Natural killer cell (primary cell): ENCODE measurements at regions not wholly inside any gene's neighbourhood (a gene's known extent, or its start where the extent isn't known, plus 50 kb on each side); places are given as distances from the start of the nearest gene placed in this dataset.

Source experiments
- ATAC-seq, 3 donors: fragments of 150-1000 bp in 2 of 3; fragments of 200-7000 bp in 1 of 3; cut with Tn5 transposase; 1 replicate in 1 of 3; 2 replicates in 2 of 3; pipeline ENCODE4 v1.10.0; 2021; ENCODE audit warnings: mild to moderate bottlenecking in 2 of 3, moderate library complexity in 2 of 3
- DNase-seq, 2 donors: peaks; one replicate each; pipeline versions ENCODE4 v3.0.0 to v3.0.0-alpha.2; 2013 to 2021; ENCODE audit warnings: mixed read lengths in 1 of 2
- H3K27ac ChIP-seq: one replicate; pipeline ENCODE4 v1.5.1; 2013; ENCODE audit warnings: mild to moderate bottlenecking, low read length
- H3K27me3 ChIP-seq: one replicate; pipeline ENCODE4 v1.6.1; 2013; ENCODE audit warnings: low read length; ENCODE audit not compliant: control insufficient read depth, insufficient read depth
- H3K36me3 ChIP-seq: one replicate; pipeline ENCODE4 v1.6.1; 2013; ENCODE audit warnings: low read length; ENCODE audit not compliant: control insufficient read depth, insufficient read depth
- H3K4me1 ChIP-seq: one replicate; pipeline ENCODE4 v1.6.1; 2013; ENCODE audit warnings: low read length; ENCODE audit not compliant: control insufficient read depth, insufficient read depth
- H3K4me3 ChIP-seq: one replicate; pipeline ENCODE4 v1.5.1; 2013; ENCODE audit warnings: low read length
- H3K9me3 ChIP-seq: one replicate; pipeline ENCODE4 v1.6.1; 2013; ENCODE audit warnings: low read length; ENCODE audit not compliant: control insufficient read depth, insufficient read depth
- H3K27ac Mint-ChIP-seq, 2 donors: one replicate each; pipeline ENCODE4 v1.8.0; 2022; ENCODE audit warnings: mild to moderate bottlenecking in 2 of 2, mixed read lengths in 2 of 2, moderate library complexity in 1 of 2
- H3K27me3 Mint-ChIP-seq, 2 donors: one replicate each; pipeline ENCODE4 v1.8.0; 2022; ENCODE audit warnings: low read depth in 2 of 2, mixed read lengths in 2 of 2
- H3K36me3 Mint-ChIP-seq: one replicate; pipeline ENCODE4 v1.8.0; 2022; ENCODE audit warnings: mixed read lengths
- H3K4me1 Mint-ChIP-seq, 2 donors: one replicate each; pipeline ENCODE4 v1.8.0; 2022; ENCODE audit warnings: mixed read lengths in 2 of 2
- H3K4me3 Mint-ChIP-seq: one replicate; pipeline ENCODE4 v1.8.0; 2022; ENCODE audit warnings: mild to moderate bottlenecking, moderate library complexity, mixed read lengths
- H3K9me3 Mint-ChIP-seq, 2 donors: one replicate each; pipeline ENCODE4 v1.8.0; 2022; ENCODE audit warnings: mixed read lengths in 2 of 2
- CTCF ChIP-seq: fragments of 200-600 bp; IDR thresholded peaks from one replicate; pipeline ENCODE4 v1.8.0; 2022; ENCODE audit warnings: antibody characterized with exemption
- WGBS: methylation state at CpG from one replicate; pipeline ENCODE4 v1.1.7; 2013; ENCODE audit warnings: missing lambda C conversion rate; ENCODE audit not compliant: insufficient coverage; 5-methylcytosine and 5-hydroxymethylcytosine counted together
- intact Hi-C: fragments of 100-400 bp; cut with micrococcal nuclease; formaldehyde crosslinking; loops from one replicate; pipeline ENCODE4 v1.14.2; 2022

GRCh38 chr13:76035711-76036110, 399.6 kb downstream of the LMO7 start:
- ATAC-seq = no peak
- Mint-ChIP-seq H3K36me3 (no peaks in the 10 kb centered on the region), H3K27ac (no peak overlapping the region)

DNA sequence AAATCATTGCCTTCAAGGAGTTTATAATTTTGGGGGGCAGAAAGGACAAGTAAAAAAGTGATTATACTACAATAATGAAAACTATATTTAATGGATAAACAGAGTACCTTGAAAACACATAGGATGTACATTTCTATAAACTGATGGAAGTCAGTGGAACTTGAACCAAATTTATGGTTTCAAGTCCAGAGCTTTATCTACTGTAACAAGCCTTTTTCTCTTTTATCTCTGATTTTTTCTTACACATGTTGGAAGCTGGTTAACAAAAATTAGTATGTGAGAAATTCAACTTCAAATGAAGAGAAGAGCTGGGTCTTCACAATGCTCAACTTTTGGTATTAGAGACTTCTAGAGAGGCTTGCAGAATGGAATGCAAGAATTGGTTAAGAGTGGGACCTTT, 393.6 kb downstream of the LMO7 start:
- Mint-ChIP-seq H3K4me1 (no peaks in the 10 kb centered on the region), H3K36me3 (no peaks in the 10 kb centered on the region)
- ATAC-seq = no peak

More at GRCh38 chr13:76035711-76036110, 399.6 kb downstream of the LMO7 start:
- H3K36me3 ChIP-seq = no peaks in the 10 kb centered on the region
- H3K9me3 ChIP-seq = no peaks in the 10 kb centered on the region
- no peak overlapping the region for H3K4me3 ChIP-seq
- H3K27me3 ChIP-seq = no peaks in the 10 kb centered on the region
- DNase-seq = no peak
- peaks cover 5 to 7% of the 10 kb centered on the region in 2 donors for H3K9me3 Mint-ChIP-seq
- TF ChIP-seq CTCF = no peak
- no peaks in the 10 kb centered on the region for H3K27me3 Mint-ChIP-seq
- no peak overlapping the region for H3K27ac ChIP-seq
- WGBS = no CpG with 5 or more reads among the region's 1 CpG
- H3K4me1 Mint-ChIP-seq = no peaks in the 10 kb centered on the region
- intact Hi-C loops = no loop called here
- no peak overlapping the region for H3K4me3 Mint-ChIP-seq
- H3K4me1 ChIP-seq = no peaks in the 10 kb centered on the region

DNA sequence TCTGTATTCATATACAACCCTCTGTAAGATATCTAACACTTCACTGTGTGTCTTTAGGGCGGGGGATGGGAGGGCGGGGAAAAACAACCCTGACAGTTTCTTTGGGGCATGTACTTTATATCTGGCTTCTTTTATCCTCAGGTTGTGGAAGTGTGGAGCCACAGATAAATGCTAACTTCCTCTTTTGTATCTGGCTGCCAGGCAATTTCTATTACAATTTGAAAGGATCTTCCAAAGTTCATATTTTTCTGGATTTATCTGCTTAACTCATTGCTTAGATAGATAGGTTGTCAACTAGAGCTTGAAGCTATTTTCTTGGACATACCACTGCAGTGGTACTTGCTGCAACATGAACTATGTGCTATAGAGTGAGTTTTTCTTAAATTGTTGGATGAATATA, 393.0 kb downstream of the LMO7 start:
- Mint-ChIP-seq H3K27me3 (no peaks in the 10 kb centered on the region), H3K4me1 (no peaks in the 10 kb centered on the region), H3K27ac (no peak overlapping the region), H3K4me3 (no peak overlapping the region), H3K36me3 (no peaks in the 10 kb centered on the region), H3K9me3 (peaks cover 7 to 11% of the 10 kb centered on the region in 2 donors)
- H3K27me3 ChIP-seq = no peaks in the 10 kb centered on the region
- 0% methylated on average over 1 of the region's 2 CpGs for WGBS
- DNase-seq (no peak), ATAC-seq (no peak)
- TF ChIP-seq CTCF = no peak
- intact Hi-C loops = no loop called here
- H3K4me1 ChIP-seq = no peaks in the 10 kb centered on the region
- H3K9me3 ChIP-seq = no peaks in the 10 kb centered on the region
- no peak overlapping the region for H3K27ac ChIP-seq
- no peaks in the 10 kb centered on the region for H3K36me3 ChIP-seq
- H3K4me3 ChIP-seq = no peak overlapping the region

More for the DNA sequence above, 393.6 kb downstream of the LMO7 start:
- Histone ChIP-seq H3K4me3 (no peak overlapping the region), H3K9me3 (no peaks in the 10 kb centered on the region), H3K4me1 (no peaks in the 10 kb centered on the region), H3K27me3 (no peaks in the 10 kb centered on the region), H3K27ac (no peak overlapping the region), H3K36me3 (no peaks in the 10 kb centered on the region)
- no peak for DNase-seq
- H3K27ac Mint-ChIP-seq = no peak overlapping the region
- intact Hi-C loops = no loop called here
- peaks cover 7 to 11% of the 10 kb centered on the region in 2 donors for H3K9me3 Mint-ChIP-seq
- H3K27me3 Mint-ChIP-seq = no peaks in the 10 kb centered on the region
- no peak overlapping the region for H3K4me3 Mint-ChIP-seq
- no peak for TF ChIP-seq CTCF

DNA sequence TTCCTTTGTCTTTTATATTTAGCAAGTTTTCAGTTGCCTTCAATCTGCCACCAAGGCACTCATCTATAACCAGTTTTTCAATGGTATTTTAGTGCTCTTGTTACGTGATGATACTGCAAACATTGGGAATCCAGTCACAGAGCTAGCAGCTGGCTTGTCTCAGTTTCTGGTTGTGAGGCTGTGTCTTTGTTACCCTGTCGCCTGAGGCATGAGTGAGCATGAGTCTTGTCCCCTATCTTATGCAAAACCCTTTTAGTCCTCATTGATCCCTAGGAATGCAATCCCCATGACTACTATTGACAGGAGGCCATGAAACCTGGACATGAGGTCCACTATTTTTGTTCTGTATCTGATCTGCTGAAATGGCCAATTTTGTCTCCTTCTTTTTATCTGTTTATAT, 391.0 kb downstream of the LMO7 start:
- Mint-ChIP-seq H3K27ac (no peak overlapping the region), H3K9me3 (peaks cover 9 to 10% of the 10 kb centered on the region in 2 donors), H3K4me1 (no peaks in the 10 kb centered on the region), H3K27me3 (no peaks in the 10 kb centered on the region), H3K4me3 (no peak overlapping the region), H3K36me3 (no peaks in the 10 kb centered on the region)
- TF ChIP-seq CTCF = no peak
- Histone ChIP-seq H3K27ac (no peak overlapping the region), H3K4me3 (no peak overlapping the region), H3K4me1 (no peaks in the 10 kb centered on the region), H3K9me3 (no peaks in the 10 kb centered on the region), H3K27me3 (no peaks in the 10 kb centered on the region), H3K36me3 (no peaks in the 10 kb centered on the region)
- no peak for ATAC-seq
- WGBS = 89% methylated on average over 2 of the region's 2 CpGs
- intact Hi-C loops = no loop called here
- DNase-seq = no peak
